ENCODE measurements at regions not wholly inside any gene's neighbourhood (a gene's known extent, or its start where the extent isn't known, plus 50 kb on each side); places are given as distances from the start of the nearest gene placed in this dataset.

- no peak for TF ChIP-seq GTF2E2 (tag; IDR thresholded peaks at IDR 0.05)
- TF ChIP-seq XRCC4 (IDR thresholded peaks at IDR 0.05; ENCODE audit: extremely low read depth, insufficient read depth, insufficient read length): no peak
- TF ChIP-seq HMGXB4 (CRISPR knock-in tag; IDR thresholded peaks at IDR 0.05): no peak
Measured at GRCh38 chr15:88992216-88992615, 79.0 kb upstream of the MFGE8 start (continued).

- TF ChIP-seq SLC30A9 (CRISPR knock-in tag; IDR thresholded peaks at IDR 0.05): no peak
- no peak for TF ChIP-seq ZNF668 (CRISPR knock-in tag; IDR thresholded peaks at IDR 0.05)
- in situ Hi-C loops (cut with MboI): no loop called here
- Histone ChIP-seq H3K36me3 (ENCODE audit: control insufficient read depth, insufficient read depth, low read length) (no peaks in the 10 kb centered on the region), H3K9me3 (replicated peaks; ENCODE audit: control insufficient read depth, insufficient read depth, low read depth, low read length) (no peaks in the 10 kb centered on the region), H3K27me3 (ENCODE audit: control insufficient read depth in 2 of 2, insufficient read depth in 2 of 2, low read length in 2 of 2) (no peaks in the 10 kb centered on the region), H2AFZ (ENCODE audit: low read depth, low read length) (no peak overlapping the region), H3K4me1 (replicated peaks in 1 of 2; ENCODE audit: control insufficient read depth in 2 of 2, insufficient read depth in 2 of 2, low read length in 2 of 2) (peaks cover 11 to 21% of the 10 kb centered on the region in 2 experiments), H3K9me1 (ENCODE audit: control insufficient read depth, insufficient read depth, low read length) (no peaks in the 10 kb centered on the region), H3K4me2 (ENCODE audit: insufficient read depth, low read length) (no peak overlapping the region), H4K20me1 (replicated peaks; ENCODE audit: control insufficient read depth, insufficient read depth, low read length) (no peaks in the 10 kb centered on the region), H3K79me2 (ENCODE audit: control insufficient read depth, insufficient read depth, low read length) (no peaks in the 10 kb centered on the region), H3K27ac (ENCODE audit: extremely low read depth, low read depth, low read length) (no peak overlapping the region), H3K9ac (ENCODE audit: insufficient read depth in 1 of 2, low read depth in 2 of 2, low read length in 2 of 2) (no peak overlapping the region), H3K4me3 (no peak overlapping the region)
- no TSS peak for BruUV-seq (replicated peaks)
- intact Hi-C loops (cut with micrococcal nuclease): no loop called here
- 73% methylated on average over 7 of the region's 7 CpGs for WGBS (ENCODE audit: insufficient coverage, low coverage, missing lambda C conversion rate)
- CTCF ChIA-PET (ENCODE audit: low intra/inter-chr PET ratio): interaction anchor here (0.7 kb wide), 1 partner anchor 1317 kb away, joined by 4 read pairs; no protein-coding TSS in a partner anchor
- FAIRE-seq (no peak), DNase-seq (ENCODE audit: extremely low read depth in 1 of 4, low spot score in 3 of 4) (no peak), ATAC-seq (no peak)
- POLR2A ChIA-PET: interaction anchor here (2.2 kb wide), 1 partner anchor 8 kb away, joined by 6 read pairs; no protein-coding TSS in a partner anchor
Measured at GRCh38 chr15:88992912-88993376, 79.8 kb upstream of the MFGE8 start.

Data from K562 (cell line).